Fibroblast of lung (primary cell): ENCODE measurements at regions not wholly inside any gene's neighbourhood (a gene's known extent, or its start where the extent isn't known, plus 50 kb on each side); places are given as distances from the start of the nearest gene placed in this dataset.

Experiments
- DNase-seq, 2 donors: peaks; one replicate each; pipeline versions ENCODE4 v3.0.0 to v3.0.0-alpha.2; 2010; ENCODE audit warnings: low read depth in 2 of 2
- H2AFZ ChIP-seq: 2 replicates; pipeline ENCODE4 v1.5.1; 2012; ENCODE audit warnings: low read length, control low read depth, inconsistent platforms
- H3K27ac ChIP-seq: 2 replicates; pipeline ENCODE4 v1.5.1; 2011; ENCODE audit warnings: low read length, control low read depth; ENCODE audit not compliant: insufficient read depth
- H3K27me3 ChIP-seq: 2 replicates; pipeline ENCODE4 v1.5.1; 2011; ENCODE audit warnings: mild to moderate bottlenecking, low read length; ENCODE audit not compliant: control insufficient read depth, insufficient read depth
- H3K36me3 ChIP-seq: 2 replicates; pipeline ENCODE4 v1.5.1; 2011; ENCODE audit warnings: low read length; ENCODE audit not compliant: control insufficient read depth, insufficient read depth
- H3K4me1 ChIP-seq: 2 replicates; pipeline ENCODE4 v1.5.1; 2011; ENCODE audit warnings: low read length; ENCODE audit not compliant: control insufficient read depth, insufficient read depth; ENCODE audit errors: extremely low read depth
- H3K4me2 ChIP-seq: 2 replicates; pipeline ENCODE4 v1.5.1; 2011; ENCODE audit warnings: low read length, control low read depth; ENCODE audit not compliant: insufficient read depth; ENCODE audit errors: extremely low read depth
- H3K4me3 ChIP-seq, 4 experiments: fragments of 200-600 bp in 1 of 4; sonication (generic) in 1 of 4; replicated peaks in 1 of 4; 2 replicates each; pipeline ENCODE4 v1.5.1; 2011 to 2016; ENCODE audit warnings: low read length in 4 of 4, low read depth in 3 of 4, mild to moderate bottlenecking in 3 of 4, control low read depth in 2 of 4, inconsistent platforms in 1 of 4, mixed read lengths in 1 of 4; ENCODE audit not compliant: insufficient read depth in 1 of 4; ENCODE audit errors: control extremely low read depth in 1 of 4
- H3K79me2 ChIP-seq: 2 replicates; pipeline ENCODE4 v1.5.1; 2012; ENCODE audit warnings: mild to moderate bottlenecking, low read length, inconsistent platforms; ENCODE audit not compliant: control insufficient read depth, insufficient read depth
- H3K9ac ChIP-seq: 2 replicates; pipeline ENCODE4 v1.5.1; 2011; ENCODE audit warnings: mild to moderate bottlenecking, low read length, control low read depth; ENCODE audit not compliant: insufficient read depth
- H3K9me3 ChIP-seq: 2 replicates; pipeline ENCODE4 v1.5.1; 2012; ENCODE audit warnings: low read depth, low read length; ENCODE audit not compliant: control insufficient read depth, insufficient read depth
- H4K20me1 ChIP-seq: 2 replicates; pipeline ENCODE4 v1.5.1; 2011; ENCODE audit warnings: low read length; ENCODE audit not compliant: control insufficient read depth, insufficient read depth; ENCODE audit errors: extremely low read depth
- CTCF ChIP-seq, 2 donors: IDR thresholded peaks in 1 of 2; conservative IDR thresholded peaks in 1 of 2; 1 replicate in 1 of 2; 2 replicates in 1 of 2; pipeline ENCODE4 v1.5.1; 2011 to 2012; ENCODE audit warnings: low read length in 2 of 2, control low read depth in 1 of 2, inconsistent platforms in 1 of 2, low read depth in 1 of 2, mild to moderate bottlenecking in 1 of 2
- EZH2 ChIP-seq: IDR thresholded peaks from 2 replicates; pipeline ENCODE4 v1.5.1; 2012; ENCODE audit warnings: low read length, control low read depth, mild to moderate bottlenecking; ENCODE audit errors: missing control alignments

GRCh38 chr5:144089401-144090021, 80.9 kb downstream of the YIPF5 start:
- H3K36me3 ChIP-seq: no peaks in the 10 kb centered on the region
- H4K20me1 ChIP-seq: no peaks in the 10 kb centered on the region
- no peak for TF ChIP-seq EZH2
- TF ChIP-seq CTCF (conservative IDR thresholded peaks at IDR 0.05 in 1 of 2, IDR thresholded peaks at IDR 0.05 in 1 of 2; ENCODE audit: low read depth in 1 of 2, low read length in 2 of 2): no peak
- peak overlapping the region; percentile 65 for H2AFZ ChIP-seq
- peak overlapping the region in 1 of 4 experiments; percentile 18 for H3K4me3 ChIP-seq
- H3K4me1 ChIP-seq: peaks cover 15% of the 10 kb centered on the region
- DNase-seq: peak in 1 of 2 donors; percentile 36
- no peaks in the 10 kb centered on the region for H3K79me2 ChIP-seq
- no peak overlapping the region for H3K27ac ChIP-seq
- H3K4me2 ChIP-seq: peak overlapping the region; percentile 66
- no peaks in the 10 kb centered on the region for H3K9me3 ChIP-seq
- no peaks in the 10 kb centered on the region for H3K27me3 ChIP-seq
- no peak overlapping the region for H3K9ac ChIP-seq

GRCh38 chr5:144092508-144092907, 78.0 kb downstream of the YIPF5 start:
- TF ChIP-seq CTCF (conservative IDR thresholded peaks at IDR 0.05 in 1 of 2, IDR thresholded peaks at IDR 0.05 in 1 of 2; ENCODE audit: low read depth in 1 of 2, low read length in 2 of 2) (no peak), EZH2 (no peak)
- no peak for DNase-seq
- no peak overlapping the region for H3K4me3 ChIP-seq

GRCh38 chr5:144093400-144093799, 77.1 kb downstream of the YIPF5 start:
- no peaks in the 10 kb centered on the region for H3K36me3 ChIP-seq
- H3K27ac ChIP-seq: no peak overlapping the region
- H3K9me3 ChIP-seq: no peaks in the 10 kb centered on the region
- H3K4me1 ChIP-seq: peaks cover 12% of the 10 kb centered on the region
- no peaks in the 10 kb centered on the region for H3K79me2 ChIP-seq
- H3K27me3 ChIP-seq: no peaks in the 10 kb centered on the region
- no peaks in the 10 kb centered on the region for H4K20me1 ChIP-seq
- no peak overlapping the region for H2AFZ ChIP-seq
- H3K4me3 ChIP-seq: no peak overlapping the region
- no peak overlapping the region for H3K9ac ChIP-seq
- DNase-seq: no peak
- H3K4me2 ChIP-seq: no peak overlapping the region
- TF ChIP-seq EZH2 (no peak), CTCF (conservative IDR thresholded peaks at IDR 0.05 in 1 of 2, IDR thresholded peaks at IDR 0.05 in 1 of 2; ENCODE audit: low read depth in 1 of 2, low read length in 2 of 2) (no peak)

More at GRCh38 chr5:144092508-144092907, 78.0 kb downstream of the YIPF5 start:
- no peak overlapping the region for H3K4me2 ChIP-seq
- no peak overlapping the region for H3K9ac ChIP-seq
- no peak overlapping the region for H3K27ac ChIP-seq
- H3K36me3 ChIP-seq: no peaks in the 10 kb centered on the region
- no peaks in the 10 kb centered on the region for H3K79me2 ChIP-seq
- no peaks in the 10 kb centered on the region for H3K9me3 ChIP-seq
- H2AFZ ChIP-seq: no peak overlapping the region
- peaks cover 12% of the 10 kb centered on the region for H3K4me1 ChIP-seq
- H4K20me1 ChIP-seq: no peaks in the 10 kb centered on the region
- no peaks in the 10 kb centered on the region for H3K27me3 ChIP-seq
